HepG2 (cell line): ENCODE measurements at regions not wholly inside any gene's neighbourhood (a gene's known extent, or its start where the extent isn't known, plus 50 kb on each side); places are given as distances from the start of the nearest gene placed in this dataset.
"Not testable (repeated sequence)": the region's sequence is repeated elsewhere in the genome, so short reads cannot be mapped to it uniquely, and the experiment has no call there.

ENCODE experiments used
- ATAC-seq: fragments of 200-7000 bp; cut with Tn5 transposase; 3 replicates; pipeline ENCODE4 v1.9.1; 2020; ENCODE audit warnings: mild to moderate bottlenecking, moderate library complexity
- BruUV-seq: library from RNA; stranded (reverse); fragments of 400-500 nt; replicated peaks from 2 replicates; lab custom pipeline; 2021; lab: Mats Ljungman, UMichigan
- CTCF ChIA-PET: fragments of 300-600 bp; formaldehyde crosslinking; extraction: SDS; loops from one replicate; lab custom pipeline; 2021; ENCODE audit warnings: low total read pairs, inconsistent platforms, low intra/inter-chr PET ratio; lab: Yijun Ruan, JAX
- POLR2A ChIA-PET: fragments of 350-600 bp; sonication (Branson Sonifier 250); formaldehyde crosslinking; loops from one replicate; lab custom pipeline; 2020; ENCODE audit warnings: antibody characterized with exemption, inconsistent platforms; lab: Yijun Ruan, JAX
- DNase-seq: peaks from one replicate; pipeline ENCODE4 v3.0.0-alpha.2; 2015; ENCODE audit warnings: low spot score
- FAIRE-seq: peaks from 3 replicates; lab custom pipeline; 2011; peaks lifted over from hg19 to GRCh38; lab: Jason Lieb, UNC
- H2AFZ ChIP-seq: one replicate; pipeline ENCODE4 v1.6.1; 2011; ENCODE audit warnings: low read length, inconsistent platforms
- H3K27ac ChIP-seq: fragments of 300-600 bp; 3 replicates; pipeline ENCODE4 v1.8.0; 2011; ENCODE audit warnings: mixed run types, mild to moderate bottlenecking, mixed read lengths, low read length, inconsistent platforms; ENCODE audit not compliant: insufficient read depth; ENCODE audit errors: extremely low read length
- H3K27me3 ChIP-seq, 2 experiments: fragments of 200-600 bp in 1 of 2; 2 replicates in 1 of 2; 3 replicates in 1 of 2; pipeline versions ENCODE4 v1.6.0 to v1.8.0; 2011; ENCODE audit warnings: low read length in 2 of 2, mild to moderate bottlenecking in 2 of 2, moderate library complexity in 2 of 2, inconsistent platforms in 1 of 2; ENCODE audit not compliant: insufficient read depth in 2 of 2, control insufficient read depth in 1 of 2
- H3K36me3 ChIP-seq, 2 experiments: fragments of 200-600 bp in 1 of 2; replicated peaks in 1 of 2; 2 replicates in 1 of 2; 3 replicates in 1 of 2; pipeline versions ENCODE4 v1.5.1 to v1.8.0; 2011; ENCODE audit warnings: low read length in 2 of 2, inconsistent platforms in 1 of 2; ENCODE audit not compliant: insufficient read depth in 2 of 2, control insufficient read depth in 1 of 2
- H3K4me1 ChIP-seq: 2 replicates; pipeline ENCODE4 v1.5.1; 2012; ENCODE audit warnings: low read length, inconsistent platforms; ENCODE audit not compliant: insufficient read depth
- H3K4me2 ChIP-seq: 2 replicates; pipeline ENCODE4 v1.6.0; 2011; ENCODE audit warnings: low read depth, low read length, inconsistent platforms
- H3K4me3 ChIP-seq, 3 experiments: fragments of 200-600 bp in 1 of 3; sonication (generic), shearing (Covaris generic) in 1 of 3; replicated peaks in 1 of 3; 2 replicates each; pipeline ENCODE4 v1.5.1; 2011 to 2016; ENCODE audit warnings: low read length in 3 of 3, inconsistent platforms in 2 of 3, low read depth in 2 of 3, mild to moderate bottlenecking in 2 of 3, control low read depth in 1 of 3, mixed read lengths in 1 of 3; ENCODE audit not compliant: insufficient read depth in 1 of 3
- H3K79me2 ChIP-seq: one replicate; pipeline ENCODE4 v1.6.1; 2011; ENCODE audit warnings: low read length, inconsistent platforms; ENCODE audit not compliant: insufficient read depth
- H3K9ac ChIP-seq: 2 replicates; pipeline ENCODE4 v1.6.0; 2011; ENCODE audit warnings: mild to moderate bottlenecking, low read depth, low read length, inconsistent platforms; ENCODE audit not compliant: insufficient read depth
- H3K9me3 ChIP-seq: 2 replicates; pipeline ENCODE4 v1.5.1; 2012; ENCODE audit warnings: mild to moderate bottlenecking, low read length
- H4K20me1 ChIP-seq: 2 replicates; pipeline ENCODE4 v1.6.0; 2011; ENCODE audit warnings: inconsistent platforms, mild to moderate bottlenecking, low read length, moderate library complexity; ENCODE audit not compliant: insufficient read depth
- GMEB1 ChIP-seq: sonication (generic); formaldehyde crosslinking; IDR thresholded peaks from 2 replicates; pipeline ENCODE4 v1.5.1; 2020; ENCODE audit warnings: missing genetic modification reagents, mild to moderate bottlenecking, borderline replicate concordance
- ZSCAN22 ChIP-seq: sonication (generic); formaldehyde crosslinking; IDR thresholded peaks from 2 replicates; pipeline ENCODE4 v1.4.0; 2020; ENCODE audit warnings: mild to moderate bottlenecking, missing genetic modification reagents
- WGBS: methylation state at CpG from one replicate; pipeline ENCODE4 v1.1.6; 2017; ENCODE audit warnings: low lambda C conversion rate; 5-methylcytosine and 5-hydroxymethylcytosine counted together
- in situ Hi-C: cut with HindIII; loops from 2 replicates; pipeline ENCODE4 v1.10.0; 2017; ENCODE audit warnings: low pct_unique_long_range_greater_than_20kb; ENCODE audit not compliant: extremely low pct_ligation_motif_present
- intact Hi-C: fragments of 100-400 bp; cut with micrococcal nuclease; formaldehyde crosslinking; loops from one replicate; pipeline ENCODE4 v1.10.0; 2022; ENCODE audit not compliant: unreplicated experiment

GRCh38 chr12:62010973-62011372 lies 249.2 kb upstream of the USP15 start:
- H3K27ac ChIP-seq = not testable (repeated sequence)

GRCh38 chr12:62014330-62014729 lies 245.9 kb upstream of the USP15 start:
- H4K20me1 ChIP-seq = no peaks in the 10 kb centered on the region
- no peaks in the 10 kb centered on the region for H3K36me3 ChIP-seq
- FAIRE-seq (no peak), ATAC-seq (no peak)
- H3K27ac ChIP-seq = no peak overlapping the region
- in situ Hi-C loops = no loop called here
- no peaks in the 10 kb centered on the region for H3K79me2 ChIP-seq
- no peak overlapping the region for H2AFZ ChIP-seq
- no peak overlapping the region for H3K4me3 ChIP-seq
- H3K9me3 ChIP-seq = no peaks in the 10 kb centered on the region
- intact Hi-C loops = no loop called here
- H3K27me3 ChIP-seq = no peaks in the 10 kb centered on the region
- CTCF ChIA-PET = no interaction called here
- no peak overlapping the region for H3K9ac ChIP-seq
- H3K4me2 ChIP-seq = no peak overlapping the region
- H3K4me1 ChIP-seq = no peaks in the 10 kb centered on the region
- POLR2A ChIA-PET = no interaction called here
- WGBS = 37% methylated on average over 8 of the region's 8 CpGs
- BruUV-seq = no TSS peak
- TF ChIP-seq ZSCAN22 (CRISPR knock-in tag) (peak; percentile 87), GMEB1 (no peak)
- TF ChIP-seq, all 625 proteins: peak for 1
- no peak for DNase-seq

More at GRCh38 chr12:62010973-62011372, 249.2 kb upstream of the USP15 start:
- H3K9ac ChIP-seq, H4K20me1 ChIP-seq, POLR2A ChIA-PET, H3K4me3 ChIP-seq, H2AFZ ChIP-seq, intact Hi-C loops, H3K27me3 ChIP-seq, FAIRE-seq, DNase-seq, BruUV-seq, in situ Hi-C loops, H3K9me3 ChIP-seq, H3K4me1 ChIP-seq, H3K36me3 ChIP-seq, H3K4me2 ChIP-seq, ATAC-seq, CTCF ChIA-PET, H3K79me2 ChIP-seq: not testable (repeated sequence)
- 84% methylated on average over 7 of the region's 22 CpGs for WGBS
